ENCODE measurements at regions not wholly inside any gene's neighbourhood (a gene's known extent, or its start where the extent isn't known, plus 50 kb on each side); places are given as distances from the start of the nearest gene placed in this dataset.

- no peak overlapping the region for H3K27ac ChIP-seq
- H3K9me3 ChIP-seq = no peaks in the 10 kb centered on the region
- no peak overlapping the region for H3K4me3 ChIP-seq
- H3K27me3 ChIP-seq = no peaks in the 10 kb centered on the region
- DNase-seq (ENCODE audit: low spot score in 2 of 2) = no peak
- 97% methylated on average over 2 of the region's 2 CpGs for WGBS
- no peaks in the 10 kb centered on the region for H3K4me1 ChIP-seq
- H3K36me3 ChIP-seq = no peaks in the 10 kb centered on the region
- TF ChIP-seq EP300 (IDR thresholded peaks at IDR 0.05) = no peak
- TF ChIP-seq POLR2AphosphoS5 (IDR thresholded peaks at IDR 0.05) = no peak
- TF ChIP-seq CTCF (IDR thresholded peaks at IDR 0.05) = no peak
- no peak for TF ChIP-seq POLR2A (IDR thresholded peaks at IDR 0.05)
Measured at GRCh38 chr3:18828637-18829036, 319.7 kb upstream of the KCNH8 start.

GRCh38 chr3:18827664-18828063 lies 320.6 kb upstream of the KCNH8 start:
- H3K27me3 ChIP-seq = no peaks in the 10 kb centered on the region
- 89% methylated on average over 3 of the region's 3 CpGs for WGBS
- no peak overlapping the region for H3K27ac ChIP-seq
- no peaks in the 10 kb centered on the region for H3K36me3 ChIP-seq
- H3K4me3 ChIP-seq = no peak overlapping the region
- no peaks in the 10 kb centered on the region for H3K4me1 ChIP-seq
- H3K9me3 ChIP-seq = no peaks in the 10 kb centered on the region
- TF ChIP-seq POLR2AphosphoS5 (IDR thresholded peaks at IDR 0.05) (no peak), CTCF (IDR thresholded peaks at IDR 0.05) (no peak), EP300 (IDR thresholded peaks at IDR 0.05) (no peak), POLR2A (IDR thresholded peaks at IDR 0.05) (no peak)
- DNase-seq (ENCODE audit: low spot score in 2 of 2) = no peak

- no peak for TF ChIP-seq EP300 (IDR thresholded peaks at IDR 0.05)
- TF ChIP-seq POLR2AphosphoS5 (IDR thresholded peaks at IDR 0.05) = no peak
- TF ChIP-seq POLR2A (IDR thresholded peaks at IDR 0.05) = no peak
- TF ChIP-seq CTCF (IDR thresholded peaks at IDR 0.05) = no peak
- H3K4me1 ChIP-seq = no peaks in the 10 kb centered on the region
- H3K9me3 ChIP-seq = no peaks in the 10 kb centered on the region
- DNase-seq (ENCODE audit: low spot score in 2 of 2) = no peak
- no peak overlapping the region for H3K4me3 ChIP-seq
- H3K27me3 ChIP-seq = no peaks in the 10 kb centered on the region
- H3K27ac ChIP-seq = no peak overlapping the region
- 88% methylated on average over 2 of the region's 2 CpGs for WGBS
- no peaks in the 10 kb centered on the region for H3K36me3 ChIP-seq
Measured at GRCh38 chr3:18825665-18826064, 322.6 kb upstream of the KCNH8 start.

GRCh38 chr3:18813300-18813699 lies 335.0 kb upstream of the KCNH8 start:
- H3K9me3 ChIP-seq = no peaks in the 10 kb centered on the region
- H3K36me3 ChIP-seq = no peaks in the 10 kb centered on the region
- no peak overlapping the region for H3K4me3 ChIP-seq
- WGBS = 82% methylated on average over 3 of the region's 3 CpGs
- DNase-seq (ENCODE audit: low spot score in 2 of 2) = no peak
- H3K27ac ChIP-seq = no peak overlapping the region
- no peaks in the 10 kb centered on the region for H3K27me3 ChIP-seq
- no peaks in the 10 kb centered on the region for H3K4me1 ChIP-seq
- TF ChIP-seq POLR2A (IDR thresholded peaks at IDR 0.05) (no peak), EP300 (IDR thresholded peaks at IDR 0.05) (no peak), POLR2AphosphoS5 (IDR thresholded peaks at IDR 0.05) (no peak), CTCF (IDR thresholded peaks at IDR 0.05) (no peak)

- H3K4me1 ChIP-seq = no peaks in the 10 kb centered on the region
- no peak for TF ChIP-seq EP300 (IDR thresholded peaks at IDR 0.05)
- TF ChIP-seq CTCF (IDR thresholded peaks at IDR 0.05) = no peak
- TF ChIP-seq POLR2A (IDR thresholded peaks at IDR 0.05) = no peak
- no peak for TF ChIP-seq POLR2AphosphoS5 (IDR thresholded peaks at IDR 0.05)
- H3K36me3 ChIP-seq = no peaks in the 10 kb centered on the region
- 55% methylated on average over 3 of the region's 3 CpGs for WGBS
- no peaks in the 10 kb centered on the region for H3K9me3 ChIP-seq
- no peak overlapping the region for H3K4me3 ChIP-seq
- H3K27me3 ChIP-seq = no peaks in the 10 kb centered on the region
- no peak overlapping the region for H3K27ac ChIP-seq
- DNase-seq (ENCODE audit: low spot score in 2 of 2) = no peak
Measured at GRCh38 chr3:18812316-18812715, 336.0 kb upstream of the KCNH8 start.

Data from suprapubic skin (tissue), 4 donors.